ENCODE measurements at regions not wholly inside any gene's neighbourhood (a gene's known extent, or its start where the extent isn't known, plus 50 kb on each side); places are given as distances from the start of the nearest gene placed in this dataset.

DNA sequence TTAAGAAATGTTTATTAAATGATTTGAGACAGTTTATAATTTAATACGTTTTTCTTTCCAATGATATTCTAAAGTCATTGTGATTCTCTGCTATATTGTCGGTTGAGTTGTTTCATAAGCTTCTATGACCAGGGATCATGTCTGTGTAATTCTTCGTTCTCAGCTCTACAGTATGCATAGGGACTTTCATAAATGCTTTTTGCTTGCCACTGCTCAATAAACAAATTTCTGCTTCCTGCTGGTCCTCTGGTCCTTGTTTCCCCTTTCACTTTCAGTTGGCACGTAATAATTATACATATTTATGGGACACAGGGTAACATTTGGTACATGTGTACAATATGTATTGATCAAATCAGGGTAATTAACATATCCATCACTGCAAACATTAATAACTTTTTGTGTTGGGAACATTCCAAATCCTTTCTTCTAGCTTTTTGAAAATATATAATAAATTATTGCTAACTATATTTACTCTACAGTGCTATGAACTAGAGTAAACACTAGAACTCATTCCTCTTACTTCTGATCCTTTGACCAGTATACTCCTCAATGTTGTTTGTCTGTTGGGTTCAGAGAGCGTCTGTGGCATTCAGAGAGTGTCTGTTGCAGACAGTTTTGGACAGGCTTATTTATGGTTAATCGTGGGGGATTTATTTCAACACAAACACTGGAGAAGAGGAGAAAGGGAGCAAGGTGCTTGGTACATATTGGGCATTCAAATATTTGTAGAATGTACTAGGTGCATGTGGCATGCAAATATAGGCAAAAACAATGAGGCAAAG lies 68.3 kb upstream of the SPANXB1 start:
- Histone ChIP-seq H3K4me2 (ENCODE audit: low read depth, low read length) (no peak overlapping the region), H3K9ac (ENCODE audit: insufficient read depth, low read depth, low read length) (no peak overlapping the region), H3K27me3 (ENCODE audit: control insufficient read depth in 1 of 2, insufficient read depth in 2 of 2, low read length in 2 of 2) (no peaks in the 10 kb centered on the region), H3K79me2 (ENCODE audit: insufficient read depth, low read length) (no peaks in the 10 kb centered on the region), H4K20me1 (ENCODE audit: insufficient read depth, low read length) (no peaks in the 10 kb centered on the region), H3K36me3 (replicated peaks in 1 of 2; ENCODE audit: control insufficient read depth in 1 of 2, insufficient read depth in 2 of 2, low read length in 2 of 2) (no peaks in the 10 kb centered on the region), H3K27ac (ENCODE audit: extremely low read length, insufficient read depth, low read length) (no peak overlapping the region), H3K4me1 (ENCODE audit: insufficient read depth, low read length) (no peaks in the 10 kb centered on the region), H2AFZ (ENCODE audit: low read length) (no peak overlapping the region), H3K9me3 (ENCODE audit: low read length) (no peaks in the 10 kb centered on the region), H3K4me3 (replicated peaks in 1 of 3; ENCODE audit: insufficient read depth in 1 of 3, low read depth in 2 of 3, low read length in 3 of 3) (no peak overlapping the region)
- ChIA-PET CTCF (ENCODE audit: low intra/inter-chr PET ratio, low total read pairs) (no interaction called here), POLR2A (no interaction called here)
- ATAC-seq (0 out of 3 replicates have a peak, but pooled peaks have one; percentile 26), DNase-seq (ENCODE audit: low spot score) (no peak), FAIRE-seq (no peak)
- in situ Hi-C loops (cut with HindIII; ENCODE audit: extremely low pct_ligation_motif_present, low pct_unique_long_range_greater_than_20kb) = no loop called here
- TF ChIP-seq ZNF660 (CRISPR knock-in tag; IDR thresholded peaks at IDR 0.05; ENCODE audit: borderline replicate concordance, low read depth) (no peak), REPIN1 (CRISPR knock-in tag; IDR thresholded peaks at IDR 0.05; ENCODE audit: borderline replicate concordance, low read depth) (no peak), KLF16 (CRISPR knock-in tag; IDR thresholded peaks at IDR 0.05) (no peak), ZNF232 (CRISPR knock-in tag; IDR thresholded peaks at IDR 0.05; ENCODE audit: borderline replicate concordance) (no peak)
- 33% methylated on average over 6 of the region's 6 CpGs for WGBS (ENCODE audit: low lambda C conversion rate)
- no TSS peak for BruUV-seq (replicated peaks)
- intact Hi-C loops (cut with micrococcal nuclease; ENCODE audit: unreplicated experiment) = no loop called here

DNA sequence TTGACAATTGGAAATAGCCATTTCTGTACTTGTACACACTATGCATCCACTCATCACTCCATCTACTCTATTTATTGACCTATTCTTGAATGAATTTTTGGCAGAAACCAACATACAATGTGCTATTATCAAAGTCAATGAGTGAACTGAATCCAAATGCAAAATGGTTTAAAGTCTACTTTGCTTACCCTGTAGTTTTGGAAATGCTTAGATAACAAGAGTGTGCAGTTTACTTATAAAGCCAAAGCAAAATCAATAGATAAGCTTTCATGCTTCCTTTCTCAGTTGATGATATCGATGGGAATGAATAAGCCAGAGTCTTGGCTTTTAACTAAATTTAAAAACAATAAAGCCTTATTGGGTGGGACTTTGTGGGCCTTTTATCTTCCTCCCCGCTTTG lies 58.9 kb upstream of the SPANXB1 start:
- ATAC-seq (no peak), FAIRE-seq (no peak), DNase-seq (ENCODE audit: low spot score) (no peak)
- Histone ChIP-seq H3K4me1 (ENCODE audit: insufficient read depth, low read length) (no peaks in the 10 kb centered on the region), H3K4me3 (replicated peaks in 1 of 3; ENCODE audit: insufficient read depth in 1 of 3, low read depth in 2 of 3, low read length in 3 of 3) (no peak overlapping the region), H4K20me1 (ENCODE audit: insufficient read depth, low read length) (no peaks in the 10 kb centered on the region), H3K27ac (ENCODE audit: extremely low read length, insufficient read depth, low read length) (no peak overlapping the region), H3K36me3 (replicated peaks in 1 of 2; ENCODE audit: control insufficient read depth in 1 of 2, insufficient read depth in 2 of 2, low read length in 2 of 2) (no peaks in the 10 kb centered on the region), H3K79me2 (ENCODE audit: insufficient read depth, low read length) (no peaks in the 10 kb centered on the region), H3K27me3 (ENCODE audit: control insufficient read depth in 1 of 2, insufficient read depth in 2 of 2, low read length in 2 of 2) (no peaks in the 10 kb centered on the region), H3K9ac (ENCODE audit: insufficient read depth, low read depth, low read length) (no peak overlapping the region), H3K9me3 (ENCODE audit: low read length) (no peaks in the 10 kb centered on the region), H2AFZ (ENCODE audit: low read length) (no peak overlapping the region), H3K4me2 (ENCODE audit: low read depth, low read length) (no peak overlapping the region)
- CTCF ChIA-PET (ENCODE audit: low intra/inter-chr PET ratio, low total read pairs) = no interaction called here
- in situ Hi-C loops (cut with HindIII; ENCODE audit: extremely low pct_ligation_motif_present, low pct_unique_long_range_greater_than_20kb) (no loop called here), intact Hi-C loops (cut with micrococcal nuclease; ENCODE audit: unreplicated experiment) (no loop called here)
- POLR2A ChIA-PET = no interaction called here
- 0% methylated on average over 2 of the region's 2 CpGs for WGBS (ENCODE audit: low lambda C conversion rate)
- no TSS peak for BruUV-seq (replicated peaks)
- TF ChIP-seq ZNF251 (CRISPR knock-in tag; IDR thresholded peaks at IDR 0.05) (no peak), ZMYM2 (CRISPR knock-in tag; IDR thresholded peaks at IDR 0.05) (no peak), ZNF292 (CRISPR knock-in tag; IDR thresholded peaks at IDR 0.05; ENCODE audit: borderline replicate concordance, low read depth) (no peak), NFKB2 (CRISPR knock-in tag; IDR thresholded peaks at IDR 0.05; ENCODE audit: borderline replicate concordance) (no peak), FLYWCH1 (CRISPR knock-in tag; IDR thresholded peaks at IDR 0.05) (no peak), SMARCC2 (IDR thresholded peaks at IDR 0.05) (no peak), KDM3A (CRISPR knock-in tag; IDR thresholded peaks at IDR 0.05; ENCODE audit: low read depth) (no peak), THYN1 (CRISPR knock-in tag; IDR thresholded peaks at IDR 0.05; ENCODE audit: borderline replicate concordance, low read depth) (no peak), HOXA7 (CRISPR knock-in tag; IDR thresholded peaks at IDR 0.05) (no peak), ARNT (IDR thresholded peaks at IDR 0.05) (no peak), GATA4 (IDR thresholded peaks at IDR 0.05; ENCODE audit: borderline replicate concordance, low read depth) (no peak), THAP11 (CRISPR knock-in tag; IDR thresholded peaks at IDR 0.05) (no peak), ARHGAP35 (CRISPR knock-in tag; IDR thresholded peaks at IDR 0.05; ENCODE audit: borderline replicate concordance) (no peak), IKZF1 (IDR thresholded peaks at IDR 0.05) (no peak), ETV5 (CRISPR knock-in tag; IDR thresholded peaks at IDR 0.05; ENCODE audit: borderline replicate concordance) (no peak)
- TF ChIP-seq, protein P1, sequence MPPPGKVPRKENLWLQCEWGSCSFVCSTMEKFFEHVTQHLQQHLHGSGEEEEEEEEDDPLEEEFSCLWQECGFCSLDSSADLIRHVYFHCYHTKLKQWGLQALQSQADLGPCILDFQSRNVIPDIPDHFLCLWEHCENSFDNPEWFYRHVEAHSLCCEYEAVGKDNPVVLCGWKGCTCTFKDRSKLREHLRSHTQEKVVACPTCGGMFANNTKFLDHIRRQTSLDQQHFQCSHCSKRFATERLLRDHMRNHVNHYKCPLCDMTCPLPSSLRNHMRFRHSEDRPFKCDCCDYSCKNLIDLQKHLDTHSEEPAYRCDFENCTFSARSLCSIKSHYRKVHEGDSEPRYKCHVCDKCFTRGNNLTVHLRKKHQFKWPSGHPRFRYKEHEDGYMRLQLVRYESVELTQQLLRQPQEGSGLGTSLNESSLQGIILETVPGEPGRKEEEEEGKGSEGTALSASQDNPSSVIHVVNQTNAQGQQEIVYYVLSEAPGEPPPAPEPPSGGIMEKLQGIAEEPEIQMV (CRISPR knock-in tag; IDR thresholded peaks at IDR 0.05; ENCODE audit: low read depth) = no peak

All from HepG2 (cell line).